GM12874 (cell line): ENCODE measurements at regions not wholly inside any gene's neighbourhood (a gene's known extent, or its start where the extent isn't known, plus 50 kb on each side); places are given as distances from the start of the nearest gene placed in this dataset.

ENCODE experiments used
- CTCF ChIP-seq: IDR thresholded peaks from 2 replicates; pipeline ENCODE4 v1.5.1; 2011; ENCODE audit warnings: low read depth, mild to moderate bottlenecking, control low read depth, low read length, moderate library complexity; ENCODE audit not compliant: insufficient read depth

GRCh38 chr14:71557351-71557750 lies 374.9 kb upstream of the RGS6 start:
- no peak for TF ChIP-seq CTCF

DNA sequence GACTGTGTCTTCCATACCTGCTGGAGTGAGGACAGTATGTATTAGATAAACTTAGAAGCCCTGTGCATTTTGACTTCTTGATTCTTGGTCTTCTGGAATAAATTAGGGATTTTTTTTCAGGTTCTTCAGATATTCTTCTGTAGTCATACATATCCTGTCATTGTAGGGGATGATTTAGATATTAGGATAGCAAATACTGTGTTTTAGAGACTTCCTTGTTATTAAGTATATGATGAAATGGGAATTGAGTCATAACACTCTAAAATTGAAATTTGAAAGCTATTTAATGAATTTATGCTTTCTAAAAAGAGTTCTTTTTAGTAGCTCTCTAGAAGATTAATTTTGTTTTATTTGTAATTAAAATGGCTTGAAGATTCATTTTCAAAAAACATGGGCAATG lies 371.5 kb upstream of the RGS6 start:
- no peak for TF ChIP-seq CTCF

DNA sequence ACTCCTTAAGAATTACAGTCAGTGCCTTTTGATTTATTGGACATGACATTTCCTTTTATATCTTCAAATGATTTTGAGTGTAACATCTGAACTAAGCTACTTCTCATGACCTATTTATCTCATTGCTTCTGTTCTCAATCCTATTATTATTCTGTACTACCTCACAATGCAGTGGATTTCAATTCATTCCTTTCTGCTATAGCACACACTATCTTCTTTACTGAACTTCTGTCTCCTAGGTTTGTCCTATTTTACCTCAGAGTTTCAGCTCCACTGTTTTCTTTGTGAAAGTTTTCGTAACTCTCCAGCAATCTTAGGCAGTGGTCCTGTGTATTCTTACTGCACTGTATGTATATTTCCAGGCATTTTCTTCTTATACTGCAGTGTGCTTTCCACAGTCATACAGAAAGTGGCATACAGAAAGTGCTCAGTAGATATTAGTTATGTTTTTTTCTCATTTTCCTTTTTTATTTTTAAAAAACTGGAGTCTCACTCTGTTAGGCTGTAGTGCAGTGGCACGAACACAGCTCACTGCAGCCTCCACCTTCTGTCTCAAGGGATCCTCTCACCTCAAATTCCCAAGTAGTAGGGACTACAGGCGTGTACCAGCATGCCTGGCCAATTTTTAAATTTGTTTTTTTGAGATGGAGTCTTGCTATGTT lies 368.6 kb upstream of the RGS6 start:
- TF ChIP-seq CTCF: no peak

- TF ChIP-seq CTCF: no peak
Observed at GRCh38 chr14:71566276-71566675, 366.0 kb upstream of the RGS6 start.

DNA sequence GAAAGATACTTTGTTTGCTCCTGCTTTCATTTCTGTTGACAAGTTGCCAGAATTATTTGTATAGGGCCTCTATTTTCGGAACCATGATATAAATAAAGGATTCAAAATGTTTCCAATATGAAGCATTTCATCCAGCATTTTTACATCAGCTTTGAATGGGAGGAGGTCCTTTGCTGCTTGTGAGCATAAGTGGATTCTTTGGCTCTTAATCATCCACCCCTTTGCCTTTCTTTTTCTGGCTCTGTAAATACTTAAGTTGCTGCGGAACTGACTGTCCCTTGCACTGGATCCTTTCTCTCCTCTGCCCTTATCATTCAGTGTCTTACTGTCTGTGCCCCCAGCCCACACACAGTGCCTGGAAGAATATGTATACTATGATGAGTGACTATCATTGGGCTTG lies 357.3 kb upstream of the RGS6 start:
- no peak for TF ChIP-seq CTCF

DNA sequence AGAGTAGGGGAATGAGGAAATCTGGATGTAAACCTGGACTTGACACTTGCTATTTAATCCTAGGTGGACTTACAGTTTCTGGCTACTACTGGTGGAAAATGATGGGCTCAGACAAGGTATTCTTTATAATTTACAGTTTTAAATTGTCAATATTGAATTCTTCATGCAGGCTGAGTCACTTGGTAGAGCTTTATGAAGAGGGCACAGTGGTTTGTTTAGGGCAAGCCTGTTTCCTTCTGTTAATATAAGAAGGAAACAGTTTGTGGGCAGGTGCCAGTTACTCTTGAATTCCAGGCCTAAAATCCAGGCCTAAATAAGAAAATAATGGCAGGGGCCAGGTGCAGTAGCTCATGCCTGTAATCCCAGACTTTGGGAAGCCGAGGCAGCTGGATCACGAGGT lies 355.8 kb upstream of the RGS6 start:
- no peak for TF ChIP-seq CTCF

- TF ChIP-seq CTCF: no peak
Observed at GRCh38 chr14:71579331-71579730, 352.9 kb upstream of the RGS6 start.

DNA sequence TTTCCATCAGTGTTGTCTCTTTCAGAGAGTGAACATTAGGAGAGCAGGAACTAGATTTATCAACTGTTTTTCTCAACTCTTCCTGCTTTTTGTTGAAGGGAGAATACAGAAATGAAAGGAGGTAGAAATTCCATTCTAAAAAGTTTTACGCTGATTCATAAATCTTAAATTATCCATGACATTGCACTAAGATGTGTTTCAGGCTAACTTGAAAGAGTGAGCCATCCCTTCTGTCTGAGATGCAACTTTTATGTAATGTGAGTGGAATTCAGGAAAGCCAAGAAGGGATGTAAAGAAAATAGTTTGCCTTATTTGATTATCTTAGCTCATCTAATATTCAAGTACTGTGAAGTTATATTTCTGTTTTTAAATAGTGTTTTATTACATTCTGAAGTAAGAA lies 349.5 kb upstream of the RGS6 start:
- TF ChIP-seq CTCF: no peak
